Body of pancreas (tissue), 4 donors: ENCODE measurements at regions not wholly inside any gene's neighbourhood (a gene's known extent, or its start where the extent isn't known, plus 50 kb on each side); places are given as distances from the start of the nearest gene placed in this dataset.

Experiments
- ATAC-seq: fragments of 150-250 bp; one replicate; pipeline ENCODE4 v1.9.1; 2016
- DNase-seq, 4 donors: peaks; one replicate each; pipeline ENCODE4 v3.0.0-alpha.2; 2019
- H3K27ac ChIP-seq, 4 donors: fragments of 200-600 bp; sonication (generic); 1 replicate in 3 of 4; 2 replicates in 1 of 4; pipeline versions ENCODE4 v1.5.1 to v1.6.1; 2016 to 2019; ENCODE audit warnings: mild to moderate bottlenecking in 1 of 4, mixed read lengths in 1 of 4, moderate library complexity in 1 of 4
- H3K27me3 ChIP-seq, 2 donors: fragments of 200-600 bp; sonication (generic); one replicate each; pipeline ENCODE4 v1.6.0; 2016; ENCODE audit warnings: mild to moderate bottlenecking in 1 of 2
- H3K36me3 ChIP-seq, 2 donors: fragments of 200-600 bp; sonication (generic); replicated peaks in 1 of 2; 2 replicates each; pipeline ENCODE4 v1.5.1; 2016; ENCODE audit warnings: low read depth in 2 of 2; ENCODE audit not compliant: insufficient read depth in 1 of 2
- H3K4me1 ChIP-seq: fragments of 200-600 bp; sonication (generic); one replicate; pipeline ENCODE4 v1.6.0; 2016
- H3K4me3 ChIP-seq, 2 donors: fragments of 200-600 bp; sonication (generic); 1 replicate in 1 of 2; 2 replicates in 1 of 2; pipeline ENCODE4 v1.5.1; 2016 to 2019
- H3K9me3 ChIP-seq, 3 donors: fragments of 200-600 bp; sonication (generic); 1 replicate in 2 of 3; 2 replicates in 1 of 3; pipeline ENCODE4 v1.5.1; 2016
- CTCF ChIP-seq, 7 experiments: fragments of 450-650 bp in 4 of 7; fragments of 200-600 bp in 3 of 7; sonication (generic) in 3 of 7; IDR thresholded peaks; one replicate each; pipeline ENCODE4 v1.5.1; 2016 to 2019; ENCODE audit warnings: antibody characterized with exemption in 7 of 7
- POLR2A ChIP-seq, 3 donors: fragments of 450-650 bp; IDR thresholded peaks; one replicate each; pipeline ENCODE4 v1.6.1; 2016; ENCODE audit warnings: antibody characterized with exemption in 3 of 3, mild to moderate bottlenecking in 2 of 3
- WGBS, 2 donors: methylation state at CpG; one replicate each; pipeline ENCODE4 v1.1.5; 2017; 5-methylcytosine and 5-hydroxymethylcytosine counted together
- intact Hi-C: fragments of 100-400 bp; cut with DNase I; formaldehyde crosslinking; loops from one replicate; pipeline ENCODE4 v1.15.1; 2023

GRCh38 chrX:21151051-21151450 is 223.2 kb upstream of the CNKSR2 start:
- Histone ChIP-seq H3K4me3 (no peak overlapping the region), H3K4me1 (no peaks in the 10 kb centered on the region), H3K27ac (no peak overlapping the region), H3K9me3 (no peaks in the 10 kb centered on the region), H3K27me3 (no peaks in the 10 kb centered on the region), H3K36me3 (no peaks in the 10 kb centered on the region)
- intact Hi-C loops, result no loop called here
- ATAC-seq (no peak), DNase-seq (no peak)
- 13 to 30% methylated on average over 1 of the region's 1 CpG for WGBS, 2 donors
- no peak for TF ChIP-seq CTCF (IDR thresholded peaks at IDR 0.05)
- no peak for TF ChIP-seq POLR2A (IDR thresholded peaks at IDR 0.05)

DNA sequence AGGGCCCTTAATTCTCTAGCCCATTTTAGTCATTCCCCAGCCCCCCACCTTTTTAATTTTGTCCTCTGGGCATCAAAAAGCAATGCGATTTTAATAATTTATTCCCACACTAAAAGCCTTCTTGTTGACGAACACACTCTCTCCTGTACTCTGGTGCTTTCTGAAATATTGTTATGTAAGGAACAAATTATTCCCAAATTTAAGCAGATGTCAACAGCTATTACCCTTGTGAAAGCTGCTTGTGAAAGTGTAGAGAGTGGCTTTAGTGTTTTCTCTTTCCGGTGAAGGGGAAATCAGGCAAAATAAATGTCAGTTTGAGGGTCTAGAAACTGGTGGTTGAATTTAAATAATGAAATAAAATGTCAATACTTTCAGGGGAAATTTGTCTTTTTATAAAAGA is 221.2 kb upstream of the CNKSR2 start:
- intact Hi-C loops, result no loop called here
- H3K9me3 ChIP-seq, result no peaks in the 10 kb centered on the region
- H3K4me3 ChIP-seq, result no peak overlapping the region
- TF ChIP-seq POLR2A (IDR thresholded peaks at IDR 0.05), result no peak
- no peak for TF ChIP-seq CTCF (IDR thresholded peaks at IDR 0.05)
- no peak overlapping the region for H3K27ac ChIP-seq
- no peaks in the 10 kb centered on the region for H3K4me1 ChIP-seq
- WGBS, 2 donors, result 85 to 87% methylated on average over 3 of the region's 3 CpGs
- DNase-seq (no peak), ATAC-seq (no peak)
- no peaks in the 10 kb centered on the region for H3K36me3 ChIP-seq
- H3K27me3 ChIP-seq, result no peaks in the 10 kb centered on the region

GRCh38 chrX:21153503-21153902 is 220.7 kb upstream of the CNKSR2 start:
- ATAC-seq (no peak), DNase-seq (peak in 1 of 4 donors; percentile 17)
- no peaks in the 10 kb centered on the region for H3K9me3 ChIP-seq
- H3K4me3 ChIP-seq, result no peak overlapping the region
- 42 to 57% methylated on average over 2 of the region's 2 CpGs for WGBS, 2 donors
- H3K27me3 ChIP-seq, result no peaks in the 10 kb centered on the region
- no peaks in the 10 kb centered on the region for H3K36me3 ChIP-seq
- TF ChIP-seq CTCF (IDR thresholded peaks at IDR 0.05), result no peak
- TF ChIP-seq POLR2A (IDR thresholded peaks at IDR 0.05), result no peak
- intact Hi-C loops, result no loop called here
- H3K27ac ChIP-seq, result no peak overlapping the region
- no peaks in the 10 kb centered on the region for H3K4me1 ChIP-seq

- Histone ChIP-seq H3K4me1 (no peaks in the 10 kb centered on the region), H3K27me3 (no peaks in the 10 kb centered on the region), H3K36me3 (no peaks in the 10 kb centered on the region), H3K9me3 (no peaks in the 10 kb centered on the region), H3K4me3 (no peak overlapping the region), H3K27ac (no peak overlapping the region)
- ATAC-seq (no peak), DNase-seq (no peak)
- TF ChIP-seq CTCF (IDR thresholded peaks at IDR 0.05) (no peak), POLR2A (IDR thresholded peaks at IDR 0.05) (no peak)
- intact Hi-C loops, result no loop called here
These were observed 218.3 kb upstream of the CNKSR2 start for GRCh38 chrX:21155916-21156315.

DNA sequence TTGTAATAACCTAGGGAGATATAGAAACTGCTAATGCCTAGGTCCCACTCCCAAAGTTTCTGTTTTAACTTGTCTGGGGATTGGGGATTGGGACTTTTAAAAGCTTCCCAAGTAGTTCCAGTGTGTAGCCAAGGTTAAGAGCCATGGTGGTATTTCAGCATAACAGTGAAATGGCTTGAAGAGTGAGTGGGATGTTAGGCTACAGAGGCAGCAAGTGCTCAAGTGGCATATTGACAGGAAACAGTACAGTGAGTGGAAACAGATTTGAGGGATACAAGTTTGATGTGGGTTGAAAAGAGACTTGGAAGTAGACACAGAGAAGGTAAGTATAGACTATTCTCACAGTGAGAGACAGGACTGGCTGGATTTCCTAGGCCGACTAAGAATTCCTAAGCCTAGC is 217.6 kb upstream of the CNKSR2 start:
- 67 to 80% methylated on average over 1 of the region's 1 CpG for WGBS, 2 donors
- Histone ChIP-seq H3K4me1 (no peaks in the 10 kb centered on the region), H3K27ac (no peak overlapping the region), H3K27me3 (no peaks in the 10 kb centered on the region), H3K9me3 (no peaks in the 10 kb centered on the region), H3K4me3 (no peak overlapping the region), H3K36me3 (no peaks in the 10 kb centered on the region)
- no peak for DNase-seq
- intact Hi-C loops, result no loop called here
- TF ChIP-seq CTCF (IDR thresholded peaks at IDR 0.05) (no peak), POLR2A (IDR thresholded peaks at IDR 0.05) (no peak)
- ATAC-seq, result no peak
